ENCODE measurements at regions not wholly inside any gene's neighbourhood (a gene's known extent, or its start where the extent isn't known, plus 50 kb on each side); places are given as distances from the start of the nearest gene placed in this dataset.
"Not testable (repeated sequence)": the region's sequence is repeated elsewhere in the genome, so short reads cannot be mapped to it uniquely, and the experiment has no call there.

GRCh38 chr2:133884739-133885381 is 316.6 kb upstream of the NCKAP5 start:
- no peak for DNase-seq (ENCODE audit: low read depth)

GRCh38 chr2:133885847-133886246 is 317.6 kb upstream of the NCKAP5 start:
- DNase-seq (ENCODE audit: low read depth), result no peak

GRCh38 chr2:133886735-133887675 is 318.7 kb upstream of the NCKAP5 start:
- DNase-seq (ENCODE audit: low read depth), result peak; percentile 78

- no peak for DNase-seq (ENCODE audit: low read depth)
Observed at GRCh38 chr2:133887676-133888040, 319.4 kb upstream of the NCKAP5 start.

GRCh38 chr2:133888107-133888506 is 319.8 kb upstream of the NCKAP5 start:
- no peak for DNase-seq (ENCODE audit: low read depth)

- no peak for DNase-seq (ENCODE audit: low read depth)
Observed at GRCh38 chr2:133888621-133889219, 320.5 kb upstream of the NCKAP5 start.

- no peak for DNase-seq (ENCODE audit: low read depth)
Observed at GRCh38 chr2:133892352-133892913, 324.2 kb upstream of the NCKAP5 start.

GRCh38 chr2:133894429-133894828 is 326.2 kb upstream of the NCKAP5 start:
- no peak for DNase-seq (ENCODE audit: low read depth)

- not testable (repeated sequence) for DNase-seq (ENCODE audit: low read depth)
Observed at GRCh38 chr2:133897838-133898237, 329.6 kb upstream of the NCKAP5 start.

GRCh38 chr2:133900909-133901308 is 332.6 kb upstream of the NCKAP5 start:
- no peak for DNase-seq (ENCODE audit: low read depth)

- no peak for DNase-seq (ENCODE audit: low read depth)
Observed at GRCh38 chr2:133906396-133906795, 338.1 kb upstream of the NCKAP5 start.

GRCh38 chr2:133906926-133907325 is 338.7 kb upstream of the NCKAP5 start:
- no peak for DNase-seq (ENCODE audit: low read depth)

- no peak for DNase-seq (ENCODE audit: low read depth)
Observed at GRCh38 chr2:133908171-133908570, 339.9 kb upstream of the NCKAP5 start.

GRCh38 chr2:133918141-133918540 is 335.7 kb upstream of the MGAT5 start:
- DNase-seq (ENCODE audit: low read depth), result no peak

GRCh38 chr2:133919285-133919684 is 334.6 kb upstream of the MGAT5 start:
- DNase-seq (ENCODE audit: low read depth), result no peak

GRCh38 chr2:133927894-133928293 is 326.0 kb upstream of the MGAT5 start:
- DNase-seq (ENCODE audit: low read depth), result no peak

- no peak for DNase-seq (ENCODE audit: low read depth)
Observed at GRCh38 chr2:133936096-133936495, 317.8 kb upstream of the MGAT5 start.

GRCh38 chr2:133936601-133937000 is 317.3 kb upstream of the MGAT5 start:
- DNase-seq (ENCODE audit: low read depth), result no peak

- DNase-seq (ENCODE audit: low read depth), result no peak
Observed at GRCh38 chr2:133937669-133938068, 316.2 kb upstream of the MGAT5 start.

- no peak for DNase-seq (ENCODE audit: low read depth)
Observed at GRCh38 chr2:133940134-133940533, 313.7 kb upstream of the MGAT5 start.

- no peak for DNase-seq (ENCODE audit: low read depth)
Observed at GRCh38 chr2:133941666-133942065, 312.2 kb upstream of the MGAT5 start.

- DNase-seq (ENCODE audit: low read depth), result no peak
Observed at GRCh38 chr2:133942398-133942797, 311.5 kb upstream of the MGAT5 start.

- DNase-seq (ENCODE audit: low read depth), result no peak
Observed at GRCh38 chr2:133943108-133943507, 310.8 kb upstream of the MGAT5 start.

All from HS-27A (cell line).